GF-D8 (cell line): ENCODE measurements at regions not wholly inside any gene's neighbourhood (a gene's known extent, or its start where the extent isn't known, plus 50 kb on each side); places are given as distances from the start of the nearest gene placed in this dataset.

Experiments
- DNase-seq: peaks from one replicate; lab custom pipeline; 2025; lab: John Stamatoyannopoulos, UW

GRCh38 chrX:147832707-147833348 lies 78.9 kb upstream of the FMR1 start:
- DNase-seq, result no peak

GRCh38 chrX:147838465-147839131 lies 73.1 kb upstream of the FMR1 start:
- DNase-seq, result no peak

- no peak for DNase-seq
Observed at GRCh38 chrX:147846676-147847075, 65.0 kb upstream of the FMR1 start.

DNA sequence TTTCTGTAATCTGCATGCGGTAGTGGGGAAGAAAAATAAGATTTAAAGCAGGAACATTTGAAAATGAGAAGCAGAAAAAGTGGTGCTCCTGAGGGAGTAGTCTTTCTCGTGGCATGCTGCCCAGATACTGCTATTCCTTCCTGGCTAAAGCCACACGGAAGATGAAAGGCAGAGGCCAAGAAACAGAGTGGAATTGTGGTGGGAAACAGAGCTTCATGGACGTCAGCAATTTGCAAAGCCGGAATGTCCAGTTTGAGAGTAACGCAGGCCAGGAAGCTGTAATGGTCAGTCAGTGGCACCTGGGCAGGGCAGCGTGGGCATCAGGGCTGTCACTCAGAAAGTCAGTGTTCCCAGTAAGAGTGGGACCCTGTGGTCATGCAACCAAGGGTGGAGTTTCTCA lies 63.7 kb upstream of the FMR1 start:
- DNase-seq, result no peak

DNA sequence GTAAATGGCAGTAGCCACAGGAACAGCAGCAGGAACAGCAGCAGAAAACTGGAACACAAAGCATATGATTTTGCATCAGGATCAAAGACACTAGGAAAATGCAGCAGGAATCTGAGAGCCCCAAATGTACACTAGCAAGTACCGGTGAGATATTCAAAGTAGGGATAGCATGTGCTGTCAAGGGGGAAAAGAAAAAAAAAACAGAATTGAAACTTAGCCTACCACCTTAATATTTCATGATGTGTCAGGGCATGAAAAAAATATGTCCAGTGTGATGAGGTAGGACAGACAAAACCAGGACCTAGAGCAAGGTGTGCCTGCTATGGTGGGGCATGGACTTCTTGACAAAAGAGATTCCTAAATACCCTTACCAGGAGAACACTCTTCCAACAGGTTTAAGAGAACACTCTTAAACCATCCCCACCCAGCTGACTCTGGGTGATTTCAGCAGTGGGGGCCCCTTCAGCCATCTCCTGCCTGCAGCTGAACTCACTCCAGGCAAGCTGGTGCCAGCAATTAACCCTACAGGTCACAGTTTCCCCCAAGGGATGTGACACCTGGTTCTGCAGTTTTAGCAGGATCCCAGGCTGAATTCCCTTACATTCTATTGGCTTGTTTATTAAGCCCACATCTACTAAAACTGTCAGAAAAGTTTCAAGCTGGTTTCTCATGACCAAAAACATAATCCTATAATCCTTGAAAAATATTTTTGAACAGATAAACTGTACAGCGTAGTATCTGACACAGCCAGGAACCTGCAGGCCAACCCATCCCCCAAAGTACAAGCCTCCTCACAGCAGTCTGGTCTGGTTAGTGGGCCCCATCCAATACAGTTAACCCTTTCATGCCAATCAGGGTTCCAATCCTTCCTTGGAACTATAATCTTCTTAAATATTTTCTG lies 62.9 kb upstream of the FMR1 start:
- DNase-seq, result no peak

DNA sequence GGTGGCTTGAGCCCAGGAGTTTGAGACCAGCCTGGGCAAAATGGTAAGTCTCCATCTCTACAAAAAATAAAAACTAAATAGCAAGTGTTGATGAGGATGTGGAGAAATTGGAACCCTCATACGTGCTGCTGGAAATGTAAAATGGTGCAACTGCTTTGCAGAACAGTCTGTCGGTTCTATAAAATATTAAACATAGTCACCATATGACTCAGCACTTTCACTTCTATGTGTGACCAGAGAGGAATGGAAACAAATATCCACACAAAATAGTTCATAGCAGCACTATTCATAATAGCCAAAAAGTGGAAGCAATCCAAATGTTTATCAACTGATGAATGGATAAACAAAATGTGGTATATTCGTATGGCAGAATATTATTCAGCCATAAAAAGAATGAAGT lies 60.8 kb upstream of the FMR1 start:
- no peak for DNase-seq

DNA sequence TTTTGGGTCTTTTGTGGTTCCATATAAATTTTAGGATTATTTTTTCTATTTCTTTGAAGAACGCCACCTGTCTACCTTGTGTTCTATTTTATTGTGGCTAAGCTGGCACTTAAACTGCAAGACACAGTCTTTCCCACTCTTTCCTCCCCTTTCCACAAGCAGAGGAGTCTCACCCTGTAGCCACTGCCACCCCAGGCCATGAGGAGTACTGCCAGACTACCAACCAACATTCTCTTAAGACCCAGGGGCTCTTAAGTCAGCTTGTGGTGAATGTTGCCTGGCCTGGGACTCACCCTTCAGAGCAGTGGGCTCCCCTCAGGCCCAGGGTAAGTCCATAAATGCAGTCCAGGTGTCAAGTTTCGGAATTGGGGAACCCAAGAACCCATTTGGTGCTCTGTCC lies 58.0 kb upstream of the FMR1 start:
- DNase-seq, result no peak

- no peak for DNase-seq
Observed at GRCh38 chrX:147859666-147860065, 52.1 kb upstream of the FMR1 start.
